DMS53 (cell line): ENCODE measurements at regions not wholly inside any gene's neighbourhood (a gene's known extent, or its start where the extent isn't known, plus 50 kb on each side); places are given as distances from the start of the nearest gene placed in this dataset.

ENCODE experiments used
- DNase-seq: peaks from one replicate; lab custom pipeline; 2025; lab: John Stamatoyannopoulos, UW

- DNase-seq, result no peak
These were observed 387.0 kb downstream of the LRFN5 start for GRCh38 chr14:41993687-41994086.

- peak; percentile 3 for DNase-seq
These were observed 380.0 kb downstream of the LRFN5 start for GRCh38 chr14:41986700-41987099.

- DNase-seq, result no peak
These were observed 379.5 kb downstream of the LRFN5 start for GRCh38 chr14:41986083-41986645.

- no peak for DNase-seq
These were observed 366.5 kb downstream of the LRFN5 start for GRCh38 chr14:41973178-41973577.

- no peak for DNase-seq
These were observed 365.9 kb downstream of the LRFN5 start for GRCh38 chr14:41972531-41972930.

GRCh38 chr14:41960281-41960680 is 353.6 kb downstream of the LRFN5 start:
- no peak for DNase-seq

- peak; percentile 70 for DNase-seq
These were observed 350.8 kb downstream of the LRFN5 start for GRCh38 chr14:41957459-41957858.
